K562 (cell line): ENCODE measurements at regions not wholly inside any gene's neighbourhood (a gene's known extent, or its start where the extent isn't known, plus 50 kb on each side); places are given as distances from the start of the nearest gene placed in this dataset.

Experiments
- CUX1 ChIP-seq: fragments of 200-800 bp; sonication (Bioruptor generic); IDR thresholded peaks from 2 replicates; pipeline ENCODE4 v1.6.1; 2016; ENCODE audit warnings: missing genetic modification characterization, missing compliant biosample characterization
- FOXA1 ChIP-seq: fragments of 450-650 bp; IDR thresholded peaks from 2 replicates; pipeline ENCODE4 v1.6.1; 2016; ENCODE audit warnings: mild to moderate bottlenecking, borderline replicate concordance
- GTF3C2 ChIP-seq: IDR thresholded peaks from 3 replicates; pipeline ENCODE4 v1.6.1; 2011; ENCODE audit warnings: borderline replicate concordance, mild to moderate bottlenecking, moderate library complexity; ENCODE audit not compliant: insufficient read length; ENCODE audit errors: extremely low read depth
- IRF1 ChIP-seq: sonication (generic); formaldehyde crosslinking; IDR thresholded peaks from 2 replicates; pipeline ENCODE4 v1.8.0; 2022; ENCODE audit warnings: missing genetic modification reagents, mild to moderate bottlenecking, borderline replicate concordance
- SMARCB1 ChIP-seq: IDR thresholded peaks from 2 replicates; pipeline ENCODE4 v1.6.1; 2011; ENCODE audit warnings: improper control_type of control experiment, low read depth; ENCODE audit not compliant: insufficient read length
- ZNF280A ChIP-seq: fragments of 450-650 bp; IDR thresholded peaks from 2 replicates; pipeline ENCODE4 v1.6.1; 2018; ENCODE audit warnings: mild to moderate bottlenecking, low read depth; ENCODE audit not compliant: partially characterized antibody
- ZNF407 ChIP-seq: fragments of 450-650 bp; IDR thresholded peaks from 2 replicates; pipeline ENCODE4 v1.6.1; 2016; ENCODE audit warnings: low read depth
- ZNF79 ChIP-seq: fragments of 250-450 bp; sonication (Bioruptor Pico); IDR thresholded peaks from 2 replicates; pipeline ENCODE4 v1.4.0; 2020; ENCODE audit warnings: low read depth, mild to moderate bottlenecking, moderate library complexity

- TF ChIP-seq ZNF407, result no peak
- no peak for TF ChIP-seq SMARCB1
- no peak for TF ChIP-seq GTF3C2
- TF ChIP-seq ZNF79 (CRISPR knock-in tag), result no peak
- TF ChIP-seq CUX1 (CRISPR knock-in tag), result no peak
- TF ChIP-seq ZNF280A, result no peak
- TF ChIP-seq IRF1, result no peak
- TF ChIP-seq FOXA1, result no peak
Observed at GRCh38 chr1:214974002-214974401, 108.5 kb upstream of the KCNK2 start (continued).
